ENCODE measurements at regions not wholly inside any gene's neighbourhood (a gene's known extent, or its start where the extent isn't known, plus 50 kb on each side); places are given as distances from the start of the nearest gene placed in this dataset.

- no peak overlapping the region for H3K27ac ChIP-seq
- ATAC-seq (no peak), DNase-seq (ENCODE audit: low read depth in 1 of 2, low spot score in 1 of 2) (no peak)
These were observed 669.6 kb upstream of the NRSN1 start for GRCh38 chr6:23456396-23456795.

GRCh38 chr6:23457321-23457720 is 668.7 kb upstream of the NRSN1 start:
- Histone ChIP-seq H3K4me1 (no peaks in the 10 kb centered on the region), H3K27ac (no peak overlapping the region), H3K9me3 (no peaks in the 10 kb centered on the region), H3K4me3 (no peak overlapping the region), H3K4me2 (no peak overlapping the region)
- CTCF ChIA-PET = no interaction called here
- WGBS (ENCODE audit: missing lambda C conversion rate) = 59% methylated on average over 2 of the region's 2 CpGs
- FAIRE-seq (no peak), ATAC-seq (no peak), DNase-seq (ENCODE audit: low read depth in 1 of 2, low spot score in 1 of 2) (no peak)
- TF ChIP-seq ZSCAN20 (CRISPR knock-in tag; IDR thresholded peaks at IDR 0.05) (no peak), EHF (CRISPR knock-in tag; IDR thresholded peaks at IDR 0.05) (no peak), NFE2L2 (conservative IDR thresholded peaks at IDR 0.05; ENCODE audit: low read length) (no peak), ELK1 (IDR thresholded peaks at IDR 0.05; ENCODE audit: low read depth, low read length) (no peak), ZNF302 (CRISPR knock-in tag; IDR thresholded peaks at IDR 0.05) (no peak), CTCF (IDR thresholded peaks at IDR 0.05) (no peak), MAX (IDR thresholded peaks at IDR 0.05) (no peak), MAZ (IDR thresholded peaks at IDR 0.05; ENCODE audit: borderline replicate concordance, low read depth, low read length) (no peak), PHF8 (IDR thresholded peaks at IDR 0.05; ENCODE audit: borderline replicate concordance, low read depth) (no peak), TP53 (CRISPR knock-in tag; IDR thresholded peaks at IDR 0.05) (no peak), ZFP36 (IDR thresholded peaks at IDR 0.05; ENCODE audit: borderline replicate concordance, partially characterized antibody) (no peak), HES2 (IDR thresholded peaks at IDR 0.05) (no peak), JUN (IDR thresholded peaks at IDR 0.05) (no peak), RAD21 (conservative IDR thresholded peaks at IDR 0.05 in 1 of 2, IDR thresholded peaks at IDR 0.05 in 1 of 2) (no peak), POLR2A (IDR thresholded peaks at IDR 0.05; ENCODE audit: low read length) (no peak), KDM5A (IDR thresholded peaks at IDR 0.05) (no peak), CHD2 (IDR thresholded peaks at IDR 0.05; ENCODE audit: low read length, partially characterized antibody) (no peak), PBX3 (IDR thresholded peaks at IDR 0.05) (no peak)
- POLR2A ChIA-PET = no interaction called here

More at GRCh38 chr6:23456396-23456795, 669.6 kb upstream of the NRSN1 start:
- ChIA-PET CTCF (no interaction called here), POLR2A (no interaction called here)
- no peak overlapping the region for H3K4me2 ChIP-seq
- no peak for TF ChIP-seq EHF (CRISPR knock-in tag; IDR thresholded peaks at IDR 0.05)
- no peak for TF ChIP-seq RARB (CRISPR knock-in tag; IDR thresholded peaks at IDR 0.05)
- no peak for TF ChIP-seq TP53 (CRISPR knock-in tag; IDR thresholded peaks at IDR 0.05)
- TF ChIP-seq CTCF (IDR thresholded peaks at IDR 0.05) = no peak
- no peak for TF ChIP-seq HOXA7 (CRISPR knock-in tag; IDR thresholded peaks at IDR 0.05)
- TF ChIP-seq MAZ (IDR thresholded peaks at IDR 0.05; ENCODE audit: borderline replicate concordance, low read depth, low read length) = no peak
- TF ChIP-seq RCOR1 (IDR thresholded peaks at IDR 0.05; ENCODE audit: low read depth, low read length) = no peak
- TF ChIP-seq BCL3 (IDR thresholded peaks at IDR 0.05) = no peak
- TF ChIP-seq KDM1A (IDR thresholded peaks at IDR 0.05; ENCODE audit: low read depth) = no peak
- no peak for TF ChIP-seq GATA3 (IDR thresholded peaks at IDR 0.05; ENCODE audit: borderline replicate concordance)
- TF ChIP-seq SMC3 (IDR thresholded peaks at IDR 0.05) = no peak
- TF ChIP-seq ZFP36 (IDR thresholded peaks at IDR 0.05; ENCODE audit: borderline replicate concordance, partially characterized antibody) = no peak
- no peak for TF ChIP-seq RNF2 (IDR thresholded peaks at IDR 0.05; ENCODE audit: borderline replicate concordance, low read depth)
- TF ChIP-seq HOXB13 (CRISPR knock-in tag; IDR thresholded peaks at IDR 0.05; ENCODE audit: low read depth) = no peak
- no peak for TF ChIP-seq NFE2L2 (conservative IDR thresholded peaks at IDR 0.05; ENCODE audit: low read length)
- no peak for TF ChIP-seq EP300 (IDR thresholded peaks at IDR 0.05)
- no peak for TF ChIP-seq FOSL2 (IDR thresholded peaks at IDR 0.05)
- no peak for TF ChIP-seq FOSL2 (CRISPR knock-in tag; IDR thresholded peaks at IDR 0.05)
- no peak for TF ChIP-seq NPAS2 (CRISPR knock-in tag; IDR thresholded peaks at IDR 0.05; ENCODE audit: borderline replicate concordance)
- TF ChIP-seq ZC3H11A (IDR thresholded peaks at IDR 0.05) = no peak
- no peak for TF ChIP-seq CHD2 (IDR thresholded peaks at IDR 0.05; ENCODE audit: low read length, partially characterized antibody)
- no peaks in the 10 kb centered on the region for H3K9me3 ChIP-seq
- no peaks in the 10 kb centered on the region for H3K4me1 ChIP-seq
- no peak overlapping the region for H3K4me3 ChIP-seq
- FAIRE-seq = no peak

Measured in A549 (cell line).